Body of pancreas (tissue), 4 donors: ENCODE measurements at regions not wholly inside any gene's neighbourhood (a gene's known extent, or its start where the extent isn't known, plus 50 kb on each side); places are given as distances from the start of the nearest gene placed in this dataset.
"Not testable (repeated sequence)": the region's sequence is repeated elsewhere in the genome, so short reads cannot be mapped to it uniquely, and the experiment has no call there.

Experiments
- ATAC-seq: fragments of 150-250 bp; one replicate; pipeline ENCODE4 v1.9.1; 2016
- DNase-seq, 4 donors: peaks; one replicate each; pipeline ENCODE4 v3.0.0-alpha.2; 2019
- H3K27ac ChIP-seq, 4 donors: fragments of 200-600 bp; sonication (generic); 1 replicate in 3 of 4; 2 replicates in 1 of 4; pipeline versions ENCODE4 v1.5.1 to v1.6.1; 2016 to 2019; ENCODE audit warnings: mild to moderate bottlenecking in 1 of 4, mixed read lengths in 1 of 4, moderate library complexity in 1 of 4
- H3K27me3 ChIP-seq, 2 donors: fragments of 200-600 bp; sonication (generic); one replicate each; pipeline ENCODE4 v1.6.0; 2016; ENCODE audit warnings: mild to moderate bottlenecking in 1 of 2
- H3K36me3 ChIP-seq, 2 donors: fragments of 200-600 bp; sonication (generic); replicated peaks in 1 of 2; 2 replicates each; pipeline ENCODE4 v1.5.1; 2016; ENCODE audit warnings: low read depth in 2 of 2; ENCODE audit not compliant: insufficient read depth in 1 of 2
- H3K4me1 ChIP-seq: fragments of 200-600 bp; sonication (generic); one replicate; pipeline ENCODE4 v1.6.0; 2016
- H3K4me3 ChIP-seq, 2 donors: fragments of 200-600 bp; sonication (generic); 1 replicate in 1 of 2; 2 replicates in 1 of 2; pipeline ENCODE4 v1.5.1; 2016 to 2019
- H3K9me3 ChIP-seq, 3 donors: fragments of 200-600 bp; sonication (generic); 1 replicate in 2 of 3; 2 replicates in 1 of 3; pipeline ENCODE4 v1.5.1; 2016
- CTCF ChIP-seq, 7 experiments: fragments of 450-650 bp in 4 of 7; fragments of 200-600 bp in 3 of 7; sonication (generic) in 3 of 7; IDR thresholded peaks; one replicate each; pipeline ENCODE4 v1.5.1; 2016 to 2019; ENCODE audit warnings: antibody characterized with exemption in 7 of 7
- POLR2A ChIP-seq, 3 donors: fragments of 450-650 bp; IDR thresholded peaks; one replicate each; pipeline ENCODE4 v1.6.1; 2016; ENCODE audit warnings: antibody characterized with exemption in 3 of 3, mild to moderate bottlenecking in 2 of 3
- WGBS, 2 donors: methylation state at CpG; one replicate each; pipeline ENCODE4 v1.1.5; 2017; 5-methylcytosine and 5-hydroxymethylcytosine counted together
- intact Hi-C: fragments of 100-400 bp; cut with DNase I; formaldehyde crosslinking; loops from one replicate; pipeline ENCODE4 v1.15.1; 2023

GRCh38 chr6:48511378-48511777 lies 400.4 kb upstream of the PTCHD4 start:
- H3K9me3 ChIP-seq, result no peaks in the 10 kb centered on the region
- 27 to 36% methylated on average over 2 of the region's 2 CpGs for WGBS, 2 donors

GRCh38 chr6:48505621-48506020 lies 394.6 kb upstream of the PTCHD4 start:
- Histone ChIP-seq H3K27ac (no peak overlapping the region), H3K9me3 (no peaks in the 10 kb centered on the region), H3K27me3 (no peaks in the 10 kb centered on the region), H3K4me1 (no peaks in the 10 kb centered on the region), H3K36me3 (no peaks in the 10 kb centered on the region), H3K4me3 (no peak overlapping the region)
- 22 to 39% methylated on average over 2 of the region's 2 CpGs for WGBS, 2 donors
- intact Hi-C loops, result no loop called here
- ATAC-seq (no peak), DNase-seq (no peak)
- TF ChIP-seq POLR2A (IDR thresholded peaks at IDR 0.05) (no peak), CTCF (IDR thresholded peaks at IDR 0.05) (no peak)

More at GRCh38 chr6:48511378-48511777, 400.4 kb upstream of the PTCHD4 start:
- ATAC-seq (no peak), DNase-seq (no peak)
- TF ChIP-seq POLR2A (IDR thresholded peaks at IDR 0.05), result no peak
- no peak for TF ChIP-seq CTCF (IDR thresholded peaks at IDR 0.05)
- intact Hi-C loops, result no loop called here
- Histone ChIP-seq H3K36me3 (no peaks in the 10 kb centered on the region), H3K27ac (no peak overlapping the region), H3K27me3 (no peaks in the 10 kb centered on the region), H3K4me1 (no peaks in the 10 kb centered on the region), H3K4me3 (no peak overlapping the region)

GRCh38 chr6:48493432-48493831 lies 382.4 kb upstream of the PTCHD4 start:
- H3K36me3 ChIP-seq, H3K27me3 ChIP-seq, H3K4me3 ChIP-seq, H3K9me3 ChIP-seq, intact Hi-C loops, ATAC-seq, H3K27ac ChIP-seq, H3K4me1 ChIP-seq, DNase-seq: not testable (repeated sequence)
- WGBS, 2 donors, result 44 to 69% methylated on average over 2 of the region's 2 CpGs

- Histone ChIP-seq H3K4me1 (no peaks in the 10 kb centered on the region), H3K9me3 (no peaks in the 10 kb centered on the region), H3K36me3 (no peaks in the 10 kb centered on the region), H3K27me3 (no peaks in the 10 kb centered on the region), H3K27ac (no peak overlapping the region), H3K4me3 (no peak overlapping the region)
- TF ChIP-seq POLR2A (IDR thresholded peaks at IDR 0.05) (no peak), CTCF (IDR thresholded peaks at IDR 0.05) (no peak)
- intact Hi-C loops, result no loop called here
- DNase-seq, result no peak
- no peak for ATAC-seq
- 68 to 73% methylated on average over 4 of the region's 4 CpGs for WGBS, 2 donors
Observed at GRCh38 chr6:48490658-48491057, 379.7 kb upstream of the PTCHD4 start.

GRCh38 chr6:48486876-48487275 lies 375.9 kb upstream of the PTCHD4 start:
- intact Hi-C loops, result no loop called here
- Histone ChIP-seq H3K4me3 (no peak overlapping the region), H3K27ac (no peak overlapping the region), H3K4me1 (no peaks in the 10 kb centered on the region), H3K27me3 (no peaks in the 10 kb centered on the region), H3K9me3 (no peaks in the 10 kb centered on the region), H3K36me3 (no peaks in the 10 kb centered on the region)
- 61 to 69% methylated on average over 3 of the region's 3 CpGs for WGBS, 2 donors
- TF ChIP-seq CTCF (IDR thresholded peaks at IDR 0.05) (no peak), POLR2A (IDR thresholded peaks at IDR 0.05) (no peak)
- no peak for DNase-seq
- no peak for ATAC-seq
